HCT116 (cell line): ENCODE measurements at regions not wholly inside any gene's neighbourhood (a gene's known extent, or its start where the extent isn't known, plus 50 kb on each side); places are given as distances from the start of the nearest gene placed in this dataset.

Experiments
- ATAC-seq: fragments of 200-7000 bp; cut with Tn5 transposase; 2 replicates; pipeline ENCODE4 v1.9.1; 2020; ENCODE audit warnings: mild to moderate bottlenecking, moderate library complexity
- BruUV-seq: library from RNA; stranded (reverse); fragments of 400-500 nt; replicated peaks from 2 replicates; lab custom pipeline; 2021; lab: Mats Ljungman, UMichigan
- CTCF ChIA-PET: fragments of 300-600 bp; sonication (Branson Sonifier 250); formaldehyde crosslinking; loops from one replicate; lab custom pipeline; 2021; ENCODE audit warnings: antibody characterized with exemption; lab: Charles Lee
- POLR2A ChIA-PET: fragments of 300-600, 350-600 bp; sonication (Branson Sonifier 250); formaldehyde crosslinking; loops from one replicate; lab custom pipeline; 2021; ENCODE audit warnings: antibody characterized with exemption; lab: Charles Lee
- RAD21 ChIA-PET, 2 experiments: fragments of 300-600 bp; sonication (Branson Sonifier 250); formaldehyde crosslinking; loops; one replicate each; lab custom pipeline; 2023; ENCODE audit warnings: low total read pairs in 2 of 2; ENCODE audit not compliant: uncharacterized antibody in 2 of 2, unreplicated experiment in 2 of 2, low non-redundant PET in 1 of 2; lab: Charles Lee
- DNase-seq: peaks from one replicate; pipeline ENCODE4 v3.0.0-alpha.2; 2010; ENCODE audit warnings: low read depth, low spot score
- H2AFZ ChIP-seq: fragments of 200-600 bp; shearing (Covaris generic), sonication (generic); 2 replicates; pipeline ENCODE4 v1.6.1; 2017; ENCODE audit warnings: low read depth, mixed run types, mixed read lengths, antibody characterized with exemption, low read length; ENCODE audit not compliant: poor library complexity, severe bottlenecking
- H3K27ac ChIP-seq: 2 replicates; pipeline ENCODE4 v1.5.1; 2012; ENCODE audit warnings: low read depth, low read length
- H3K27me3 ChIP-seq: fragments of 200-600 bp; sonication (generic); 2 replicates; pipeline ENCODE4 v1.6.1; 2016; ENCODE audit warnings: mixed run types, low read length, mixed read lengths; ENCODE audit not compliant: insufficient read depth
- H3K36me3 ChIP-seq, 2 experiments: fragments of 200-500 bp in 1 of 2; fragments of 200-600 bp in 1 of 2; sonication (Bioruptor generic) in 1 of 2; sonication (generic) in 1 of 2; 2 replicates each; pipeline versions ENCODE4 v1.5.1 to v1.6.1; 2014 to 2016; ENCODE audit warnings: low read length in 2 of 2, inconsistent platforms in 1 of 2, mixed read lengths in 1 of 2, mixed run types in 1 of 2; ENCODE audit not compliant: insufficient read depth in 2 of 2, control insufficient read depth in 1 of 2
- H3K4me1 ChIP-seq, 2 experiments: fragments of 200-600 bp in 1 of 2; sonication (generic) in 1 of 2; 2 replicates each; pipeline versions ENCODE4 v1.5.1 to v1.6.1; 2012 to 2017; ENCODE audit warnings: low read length in 2 of 2, inconsistent platforms in 1 of 2, mild to moderate bottlenecking in 1 of 2, mixed read lengths in 1 of 2, mixed run types in 1 of 2, moderate library complexity in 1 of 2; ENCODE audit not compliant: insufficient read depth in 2 of 2, control insufficient read depth in 1 of 2
- H3K4me2 ChIP-seq: fragments of 200-600 bp; sonication (generic); 2 replicates; pipeline ENCODE4 v1.6.1; 2017; ENCODE audit warnings: mixed run types, low read length, mixed read lengths
- H3K4me3 ChIP-seq, 2 experiments: fragments of 200-600 bp in 1 of 2; sonication (generic) in 1 of 2; replicated peaks in 1 of 2; 2 replicates each; pipeline ENCODE4 v1.5.1; 2011 to 2016; ENCODE audit warnings: low read length in 2 of 2, control low read depth in 1 of 2, low read depth in 1 of 2, mild to moderate bottlenecking in 1 of 2, mixed read lengths in 1 of 2, mixed run types in 1 of 2
- H3K79me2 ChIP-seq: fragments of 200-600 bp; sonication (generic); 2 replicates; pipeline ENCODE4 v1.6.1; 2017; ENCODE audit warnings: mild to moderate bottlenecking, mixed run types, low read length, moderate library complexity, mixed read lengths; ENCODE audit not compliant: insufficient read depth
- H3K9ac ChIP-seq: fragments of 200-600 bp; sonication (generic); 2 replicates; pipeline ENCODE4 v1.6.1; 2016; ENCODE audit warnings: low read length, mixed read lengths
- H3K9me2 ChIP-seq: fragments of 200-600 bp; sonication (generic), shearing (Covaris generic); 2 replicates; pipeline ENCODE4 v1.6.1; 2017; ENCODE audit warnings: mixed run types, mild to moderate bottlenecking, moderate library complexity; ENCODE audit not compliant: insufficient read depth
- H3K9me3 ChIP-seq, 2 experiments: fragments of 200-500 bp in 1 of 2; fragments of 200-600 bp in 1 of 2; sonication (Bioruptor generic) in 1 of 2; sonication (generic) in 1 of 2; 2 replicates each; pipeline ENCODE4 v1.6.1; 2014 to 2017; ENCODE audit warnings: low read length in 2 of 2, mixed read lengths in 2 of 2, inconsistent platforms in 1 of 2, low read depth in 1 of 2, mild to moderate bottlenecking in 1 of 2, mixed run types in 1 of 2, moderate library complexity in 1 of 2; ENCODE audit not compliant: control insufficient read depth in 1 of 2, insufficient read depth in 1 of 2
- H4K20me1 ChIP-seq: fragments of 200-600 bp; sonication (generic), shearing (Covaris generic); 2 replicates; pipeline ENCODE4 v1.6.1; 2017; ENCODE audit warnings: mixed run types, mild to moderate bottlenecking, moderate library complexity; ENCODE audit not compliant: insufficient read depth
- CEBPB ChIP-seq: IDR thresholded peaks from 2 replicates; pipeline ENCODE4 v1.6.1; 2012; ENCODE audit warnings: low read depth
- EZH2phosphoT487 ChIP-seq: fragments of 200-600 bp; IDR thresholded peaks from 2 replicates; pipeline ENCODE4 v1.6.1; 2018; ENCODE audit warnings: antibody characterized with exemption, borderline replicate concordance
- FOSL1 ChIP-seq: IDR thresholded peaks from 2 replicates; pipeline ENCODE4 v1.6.1; 2012; ENCODE audit warnings: low read depth
- POLR2A ChIP-seq: IDR thresholded peaks from 2 replicates; pipeline ENCODE4 v1.7.0; 2011; ENCODE audit warnings: borderline replicate concordance; ENCODE audit not compliant: insufficient read depth, insufficient read length; ENCODE audit errors: extremely low read depth
- SRF ChIP-seq: IDR thresholded peaks from 2 replicates; pipeline ENCODE4 v1.6.1; 2012; ENCODE audit warnings: low read depth
- TCF7L2 ChIP-seq: IDR thresholded peaks from 2 replicates; pipeline ENCODE4 v1.7.0; 2011; ENCODE audit warnings: borderline replicate concordance, inconsistent platforms; ENCODE audit not compliant: insufficient read depth, insufficient read length; ENCODE audit errors: extremely low read depth
- ZNF274 ChIP-seq: fragments of 200-500 bp; sonication (Bioruptor generic); IDR thresholded peaks from 2 replicates; pipeline ENCODE4 v1.6.1; 2014; ENCODE audit warnings: mild to moderate bottlenecking, low read depth, low read length, inconsistent platforms
- intact Hi-C: fragments of 100-400 bp; cut with micrococcal nuclease; formaldehyde crosslinking; loops from 2 replicates; pipeline ENCODE4 v1.10.0; 2022

GRCh38 chr4:114310296-114310925, 288.2 kb upstream of the UGT8 start:
- no peak overlapping the region for H2AFZ ChIP-seq
- no peak for TF ChIP-seq TCF7L2
- TF ChIP-seq ZNF274: no peak
- no peak overlapping the region for H3K4me3 ChIP-seq

GRCh38 chr4:114311787-114312186, 286.8 kb upstream of the UGT8 start:
- H3K4me3 ChIP-seq: no peak overlapping the region
- BruUV-seq: no TSS peak
- ATAC-seq: no peak

More at GRCh38 chr4:114310296-114310925, 288.2 kb upstream of the UGT8 start:
- ChIA-PET CTCF (no interaction called here), RAD21 (no interaction called here), POLR2A (no interaction called here)
- Histone ChIP-seq H4K20me1 (no peaks in the 10 kb centered on the region), H3K9me2 (no peaks in the 10 kb centered on the region), H3K9ac (no peak overlapping the region), H3K36me3 (no peaks in the 10 kb centered on the region), H3K4me1 (no peaks in the 10 kb centered on the region), H3K9me3 (no peaks in the 10 kb centered on the region), H3K27ac (no peak overlapping the region), H3K27me3 (no peaks in the 10 kb centered on the region), H3K4me2 (no peak overlapping the region), H3K79me2 (no peaks in the 10 kb centered on the region)
- no TSS peak for BruUV-seq
- DNase-seq (no peak), ATAC-seq (no peak)
- intact Hi-C loops: no loop called here

More at GRCh38 chr4:114311787-114312186, 286.8 kb upstream of the UGT8 start:
- no peaks in the 10 kb centered on the region for H3K27me3 ChIP-seq
- intact Hi-C loops: no loop called here
- no peak overlapping the region for H2AFZ ChIP-seq
- H3K36me3 ChIP-seq: no peaks in the 10 kb centered on the region
- no peaks in the 10 kb centered on the region for H3K79me2 ChIP-seq
- H3K27ac ChIP-seq: no peak overlapping the region
- H3K4me1 ChIP-seq: no peaks in the 10 kb centered on the region
- no peak overlapping the region for H3K9ac ChIP-seq
- TF ChIP-seq EZH2phosphoT487: no peak
- no peak for TF ChIP-seq SRF
- TF ChIP-seq FOSL1: no peak
- TF ChIP-seq POLR2A: no peak
- TF ChIP-seq CEBPB: no peak
- ChIA-PET POLR2A (no interaction called here), CTCF (no interaction called here), RAD21 (no interaction called here)
- no peak overlapping the region for H3K4me2 ChIP-seq
- H4K20me1 ChIP-seq: no peaks in the 10 kb centered on the region
- H3K9me3 ChIP-seq: no peaks in the 10 kb centered on the region
- H3K9me2 ChIP-seq: no peaks in the 10 kb centered on the region
- DNase-seq: no peak
